ENCODE measurements at regions not wholly inside any gene's neighbourhood (a gene's known extent, or its start where the extent isn't known, plus 50 kb on each side); places are given as distances from the start of the nearest gene placed in this dataset.

- DNase-seq = no peak
Measured at GRCh38 chr6:95071464-95071863, 505.9 kb upstream of the MANEA start.

GRCh38 chr6:95078457-95078856 lies 498.9 kb upstream of the MANEA start:
- DNase-seq = no peak

GRCh38 chr6:95081231-95081630 lies 496.1 kb upstream of the MANEA start:
- DNase-seq = no peak

- DNase-seq = no peak
Measured at GRCh38 chr6:95081949-95082348, 495.4 kb upstream of the MANEA start.

GRCh38 chr6:95083506-95083905 lies 493.8 kb upstream of the MANEA start:
- DNase-seq = no peak

- DNase-seq = no peak
Measured at GRCh38 chr6:95084867-95085266, 492.5 kb upstream of the MANEA start.

- DNase-seq = no peak
Measured at GRCh38 chr6:95087394-95088097, 489.8 kb upstream of the MANEA start.

- peak; percentile 63 for DNase-seq
Measured at GRCh38 chr6:95091823-95092436, 485.4 kb upstream of the MANEA start.

- DNase-seq = no peak
Measured at GRCh38 chr6:95093154-95093553, 484.2 kb upstream of the MANEA start.

GRCh38 chr6:95094751-95095663 lies 482.3 kb upstream of the MANEA start:
- DNase-seq = no peak

GRCh38 chr6:95095855-95096254 lies 481.5 kb upstream of the MANEA start:
- DNase-seq = no peak

- no peak for DNase-seq
Measured at GRCh38 chr6:95099410-95099809, 477.9 kb upstream of the MANEA start.

- no peak for DNase-seq
Measured at GRCh38 chr6:95109212-95109611, 468.1 kb upstream of the MANEA start.

- DNase-seq = no peak
Measured at GRCh38 chr6:95110767-95111166, 466.6 kb upstream of the MANEA start.

- DNase-seq = no peak
Measured at GRCh38 chr6:95117236-95117635, 460.1 kb upstream of the MANEA start.

- DNase-seq = no peak
Measured at GRCh38 chr6:95119927-95120326, 457.4 kb upstream of the MANEA start.

GRCh38 chr6:95120984-95121383 lies 456.4 kb upstream of the MANEA start:
- no peak for DNase-seq

- DNase-seq = no peak
Measured at GRCh38 chr6:95127261-95127660, 450.1 kb upstream of the MANEA start.

GRCh38 chr6:95128439-95128838 lies 448.9 kb upstream of the MANEA start:
- no peak for DNase-seq

GRCh38 chr6:95128947-95129346 lies 448.4 kb upstream of the MANEA start:
- DNase-seq = no peak

- no peak for DNase-seq
Measured at GRCh38 chr6:95133578-95133977, 443.8 kb upstream of the MANEA start.

- no peak for DNase-seq
Measured at GRCh38 chr6:95135182-95135581, 442.2 kb upstream of the MANEA start.

GRCh38 chr6:95142101-95142500 lies 435.2 kb upstream of the MANEA start:
- DNase-seq = no peak

Data from retina (tissue), 1 donor.